H9 (cell line): ENCODE measurements at regions not wholly inside any gene's neighbourhood (a gene's known extent, or its start where the extent isn't known, plus 50 kb on each side); places are given as distances from the start of the nearest gene placed in this dataset.

Experiments used
- DNase-seq: peaks from one replicate; pipeline ENCODE4 v3.0.0-alpha.2; 2017
- H2AFZ ChIP-seq: one replicate; pipeline ENCODE4 v1.6.1; 2013; ENCODE audit warnings: mild to moderate bottlenecking, low read length, control low read depth, moderate library complexity
- H2AK5ac ChIP-seq: 2 replicates; pipeline ENCODE4 v1.6.1; 2013; ENCODE audit warnings: low read length, control low read depth, mixed read lengths; ENCODE audit not compliant: insufficient read length
- H2BK120ac ChIP-seq: one replicate; pipeline ENCODE4 v1.6.1; 2013; ENCODE audit warnings: low read depth, mild to moderate bottlenecking, low read length, control low read depth, inconsistent platforms; ENCODE audit not compliant: poor library complexity, severe bottlenecking
- H2BK12ac ChIP-seq: 2 replicates; pipeline ENCODE4 v1.6.1; 2013; ENCODE audit warnings: low read length, control low read depth, mixed read lengths, low read depth; ENCODE audit not compliant: insufficient read length
- H2BK15ac ChIP-seq: 2 replicates; pipeline ENCODE4 v1.6.1; 2013; ENCODE audit warnings: low read depth, low read length, control low read depth
- H2BK20ac ChIP-seq: one replicate; pipeline ENCODE4 v1.6.1; 2013; ENCODE audit warnings: low read depth, mild to moderate bottlenecking, low read length, control low read depth, inconsistent platforms; ENCODE audit not compliant: poor library complexity, severe bottlenecking
- H2BK5ac ChIP-seq: 2 replicates; pipeline ENCODE4 v1.6.1; 2013; ENCODE audit warnings: low read length, control low read depth, mixed read lengths; ENCODE audit not compliant: insufficient read length
- H3K14ac ChIP-seq: 2 replicates; pipeline ENCODE4 v1.6.1; 2013; ENCODE audit warnings: low read length, control low read depth; ENCODE audit not compliant: insufficient read depth
- H3K18ac ChIP-seq: 2 replicates; pipeline ENCODE4 v1.6.1; 2013; ENCODE audit warnings: low read depth, mild to moderate bottlenecking, mixed read lengths, low read length, control low read depth; ENCODE audit not compliant: insufficient read length
- H3K23ac ChIP-seq: 2 replicates; pipeline ENCODE4 v1.6.1; 2013; ENCODE audit warnings: low read length, control low read depth, mixed read lengths, low read depth; ENCODE audit not compliant: insufficient read length
- H3K23me2 ChIP-seq: 2 replicates; pipeline ENCODE4 v1.6.1; 2013; ENCODE audit warnings: low read depth, mild to moderate bottlenecking, mixed read lengths, low read length, control low read depth; ENCODE audit not compliant: insufficient read length, poor library complexity, severe bottlenecking
- H3K27ac ChIP-seq: 2 replicates; pipeline ENCODE4 v1.5.1; 2013; ENCODE audit warnings: low read length, control low read depth, mixed read lengths, low read depth; ENCODE audit not compliant: insufficient read length
- H3K27me3 ChIP-seq: 2 replicates; pipeline ENCODE4 v1.6.1; 2013; ENCODE audit warnings: low read length, control low read depth, inconsistent platforms; ENCODE audit not compliant: insufficient read depth
- H3K4ac ChIP-seq: 2 replicates; pipeline ENCODE4 v1.6.1; 2013; ENCODE audit warnings: low read depth, mild to moderate bottlenecking, control low read depth, inconsistent platforms, low read length, moderate library complexity
- H3K4me1 ChIP-seq: 2 replicates; pipeline ENCODE4 v1.6.1; 2013; ENCODE audit warnings: low read length, control low read depth, inconsistent platforms; ENCODE audit not compliant: insufficient read depth
- H3K4me2 ChIP-seq: 2 replicates; pipeline ENCODE4 v1.6.1; 2013; ENCODE audit warnings: low read length, control low read depth, mixed read lengths; ENCODE audit not compliant: insufficient read length, insufficient read depth
- H3K56ac ChIP-seq: 2 replicates; pipeline ENCODE4 v1.6.1; 2013; ENCODE audit warnings: low read depth, mild to moderate bottlenecking, mixed read lengths, low read length, control low read depth; ENCODE audit not compliant: insufficient read length
- H3K79me1 ChIP-seq: 2 replicates; pipeline ENCODE4 v1.6.1; 2013; ENCODE audit warnings: low read depth, mild to moderate bottlenecking, moderate library complexity, low read length, control low read depth, inconsistent platforms; ENCODE audit not compliant: insufficient read depth, poor library complexity, severe bottlenecking
- H3K79me2 ChIP-seq: 2 replicates; pipeline ENCODE4 v1.6.1; 2013; ENCODE audit warnings: low read length, control low read depth, inconsistent platforms; ENCODE audit not compliant: insufficient read depth
- H3K9ac ChIP-seq: 2 replicates; pipeline ENCODE4 v1.6.1; 2013; ENCODE audit warnings: low read length, control low read depth, mixed read lengths; ENCODE audit not compliant: insufficient read length; ENCODE audit errors: extremely low read depth
- H3K9me3 ChIP-seq: one replicate; pipeline ENCODE4 v1.6.1; 2013; ENCODE audit warnings: low read depth, low read length, inconsistent platforms; ENCODE audit not compliant: control insufficient read depth
- H3T11ph ChIP-seq: one replicate; pipeline ENCODE4 v1.6.1; 2013; ENCODE audit warnings: mild to moderate bottlenecking, low read length, control low read depth, inconsistent platforms
- H4K20me1 ChIP-seq: one replicate; pipeline ENCODE4 v1.6.1; 2013; ENCODE audit not compliant: control insufficient read depth, insufficient read length, insufficient read depth
- H4K5ac ChIP-seq: 2 replicates; pipeline ENCODE4 v1.6.1; 2013; ENCODE audit warnings: low read depth, mild to moderate bottlenecking, mixed read lengths, low read length, control low read depth; ENCODE audit not compliant: insufficient read length
- H4K8ac ChIP-seq: replicated peaks from 2 replicates; pipeline ENCODE4 v1.6.1; 2013; ENCODE audit warnings: low read length, control low read depth, mixed read lengths, low read depth; ENCODE audit not compliant: insufficient read length
- H4K91ac ChIP-seq: 2 replicates; pipeline ENCODE4 v1.6.1; 2013; ENCODE audit warnings: low read depth, mild to moderate bottlenecking, moderate library complexity, mixed read lengths, low read length, control low read depth; ENCODE audit not compliant: insufficient read length
- H3K27ac Mint-ChIP-seq, 3 experiments: 2 replicates in 2 of 3; 3 replicates in 1 of 3; pipeline ENCODE4 v1.8.0; 2020 to 2021; ENCODE audit warnings: mixed read lengths in 3 of 3, mild to moderate bottlenecking in 1 of 3, moderate library complexity in 1 of 3
- H3K27me3 Mint-ChIP-seq: 2 replicates; pipeline ENCODE4 v1.8.0; 2021; ENCODE audit warnings: low read depth, mild to moderate bottlenecking, moderate library complexity, mixed read lengths
- H3K36me3 Mint-ChIP-seq, 3 experiments: 2 replicates in 2 of 3; 3 replicates in 1 of 3; pipeline ENCODE4 v1.8.0; 2020 to 2021; ENCODE audit warnings: low read depth in 3 of 3, mixed read lengths in 3 of 3; ENCODE audit not compliant: insufficient read depth in 1 of 3
- H3K4me1 Mint-ChIP-seq, 2 experiments: 2 replicates each; pipeline ENCODE4 v1.8.0; 2020; ENCODE audit warnings: mixed read lengths in 2 of 2
- H3K4me3 Mint-ChIP-seq, 2 experiments: 2 replicates in 1 of 2; 3 replicates in 1 of 2; pipeline ENCODE4 v1.8.0; 2020 to 2021; ENCODE audit warnings: mild to moderate bottlenecking in 2 of 2, mixed read lengths in 2 of 2, moderate library complexity in 1 of 2
- H3K9me3 Mint-ChIP-seq, 2 experiments: 2 replicates in 1 of 2; 3 replicates in 1 of 2; pipeline ENCODE4 v1.8.0; 2020; ENCODE audit warnings: mild to moderate bottlenecking in 2 of 2, mixed read lengths in 2 of 2, moderate library complexity in 1 of 2
- WGBS: extraction: QIAGEN DNeasy Blood & Tissue Kit; methylation state at CpG from one replicate; pipeline ENCODE4 v1.1.7; 2013; ENCODE audit warnings: missing lambda C conversion rate, low lambda C conversion rate, mixed read lengths; ENCODE audit not compliant: insufficient read length; ENCODE audit errors: extremely low coverage; 5-methylcytosine and 5-hydroxymethylcytosine counted together
- TF ChIP-seq, protein P1 (sequence below): fragments of 200-600 bp; sonication (generic); conservative IDR thresholded peaks from 3 replicates; pipeline ENCODE4 v1.8.0; 2021; ENCODE audit warnings: antibody characterized with exemption, mild to moderate bottlenecking

DNA sequence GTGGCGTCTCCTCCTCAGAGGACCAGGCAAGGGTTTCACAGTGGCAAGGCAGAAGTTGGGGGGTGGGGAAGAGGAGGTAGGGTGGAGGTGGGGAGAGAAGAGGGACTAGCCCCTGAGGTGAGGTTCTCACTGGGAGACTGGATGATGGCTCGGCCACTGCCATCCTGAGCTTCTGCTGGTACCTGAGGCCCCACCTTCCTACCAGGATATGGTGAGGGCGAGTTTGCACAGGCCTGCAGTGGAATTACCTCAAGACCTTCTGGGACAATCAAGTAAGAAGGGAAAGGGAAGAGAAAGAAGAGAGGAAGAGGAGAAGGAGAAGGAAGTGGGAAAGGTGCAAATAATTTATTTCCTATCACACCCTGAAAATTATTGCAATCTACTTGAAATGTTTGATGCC is 111.8 kb upstream of the GDF10 start:
- Mint-ChIP-seq H3K27me3 (peaks cover 6% of the 10 kb centered on the region), H3K4me3 (no peak overlapping the region), H3K36me3 (no peaks in the 10 kb centered on the region; a peak in 1 of 7 replicates), H3K9me3 (peaks cover 0 to 8% of the 10 kb centered on the region in 2 experiments; a peak in 4 of 5 replicates), H3K4me1 (peaks cover 0 to 3% of the 10 kb centered on the region in 2 experiments), H3K27ac (no peak overlapping the region)
- Histone ChIP-seq H3K56ac (no peak overlapping the region), H4K91ac (no peak overlapping the region), H3K79me2 (no peaks in the 10 kb centered on the region), H4K5ac (no peak overlapping the region), H2BK5ac (no peak overlapping the region), H4K8ac (no peak overlapping the region), H3K14ac (no peak overlapping the region), H3K4ac (no peak overlapping the region), H3T11ph (no peak overlapping the region), H3K27ac (no peak overlapping the region), H3K79me1 (no peaks in the 10 kb centered on the region), H2AK5ac (no peak overlapping the region), H3K23ac (no peak overlapping the region), H3K4me1 (no peaks in the 10 kb centered on the region), H3K27me3 (no peaks in the 10 kb centered on the region), H3K9me3 (no peaks in the 10 kb centered on the region), H3K23me2 (no peaks in the 10 kb centered on the region), H2AFZ (no peak overlapping the region), H3K18ac (no peak overlapping the region), H4K20me1 (no peaks in the 10 kb centered on the region), H3K4me2 (no peak overlapping the region), H2BK12ac (no peak overlapping the region), H2BK15ac (no peak overlapping the region), H3K9ac (no peak overlapping the region), H2BK120ac (no peak overlapping the region), H2BK20ac (no peak overlapping the region)
- no peak for DNase-seq
- no CpG with 5 or more reads among the region's 3 CpGs for WGBS
- TF ChIP-seq, protein P1, sequence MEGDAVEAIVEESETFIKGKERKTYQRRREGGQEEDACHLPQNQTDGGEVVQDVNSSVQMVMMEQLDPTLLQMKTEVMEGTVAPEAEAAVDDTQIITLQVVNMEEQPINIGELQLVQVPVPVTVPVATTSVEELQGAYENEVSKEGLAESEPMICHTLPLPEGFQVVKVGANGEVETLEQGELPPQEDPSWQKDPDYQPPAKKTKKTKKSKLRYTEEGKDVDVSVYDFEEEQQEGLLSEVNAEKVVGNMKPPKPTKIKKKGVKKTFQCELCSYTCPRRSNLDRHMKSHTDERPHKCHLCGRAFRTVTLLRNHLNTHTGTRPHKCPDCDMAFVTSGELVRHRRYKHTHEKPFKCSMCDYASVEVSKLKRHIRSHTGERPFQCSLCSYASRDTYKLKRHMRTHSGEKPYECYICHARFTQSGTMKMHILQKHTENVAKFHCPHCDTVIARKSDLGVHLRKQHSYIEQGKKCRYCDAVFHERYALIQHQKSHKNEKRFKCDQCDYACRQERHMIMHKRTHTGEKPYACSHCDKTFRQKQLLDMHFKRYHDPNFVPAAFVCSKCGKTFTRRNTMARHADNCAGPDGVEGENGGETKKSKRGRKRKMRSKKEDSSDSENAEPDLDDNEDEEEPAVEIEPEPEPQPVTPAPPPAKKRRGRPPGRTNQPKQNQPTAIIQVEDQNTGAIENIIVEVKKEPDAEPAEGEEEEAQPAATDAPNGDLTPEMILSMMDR, result no peak
